ENCODE measurements at regions not wholly inside any gene's neighbourhood (a gene's known extent, or its start where the extent isn't known, plus 50 kb on each side); places are given as distances from the start of the nearest gene placed in this dataset.
"Not testable (repeated sequence)": the region's sequence is repeated elsewhere in the genome, so short reads cannot be mapped to it uniquely, and the experiment has no call there.

GRCh38 chr3:194860725-194861124 lies 175.0 kb downstream of the FAM43A start:
- no peak for DNase-seq (ENCODE audit: extremely low read depth in 1 of 2, low read depth in 1 of 2)

- no peak for DNase-seq (ENCODE audit: extremely low read depth in 1 of 2, low read depth in 1 of 2)
Measured at GRCh38 chr3:194861375-194861774, 175.7 kb downstream of the FAM43A start.

GRCh38 chr3:194865061-194865460 lies 179.4 kb downstream of the FAM43A start:
- DNase-seq (ENCODE audit: extremely low read depth in 1 of 2, low read depth in 1 of 2) = no peak

DNA sequence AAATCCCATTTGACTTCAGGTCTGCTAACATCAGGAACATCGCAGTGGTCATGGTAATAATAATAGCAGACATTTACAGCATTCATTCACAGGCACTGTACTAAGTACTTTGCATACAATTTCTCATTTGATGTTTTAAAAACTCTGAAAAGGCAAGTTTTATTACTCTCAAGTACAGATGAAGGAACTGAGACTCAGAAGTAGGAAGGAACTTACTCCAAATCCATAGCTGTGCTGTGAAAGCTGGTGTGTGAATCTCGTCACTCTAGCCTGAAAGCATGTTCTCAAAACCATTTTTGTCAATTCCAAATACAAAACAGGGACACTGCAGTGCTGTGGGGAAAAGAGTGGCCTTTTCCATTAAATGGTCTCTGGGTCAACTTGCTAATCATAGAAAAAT lies 179.9 kb downstream of the FAM43A start:
- DNase-seq (ENCODE audit: extremely low read depth in 1 of 2, low read depth in 1 of 2) = no peak

GRCh38 chr3:194866236-194866635 lies 180.6 kb downstream of the FAM43A start:
- DNase-seq (ENCODE audit: extremely low read depth in 1 of 2, low read depth in 1 of 2) = no peak

- no peak for DNase-seq (ENCODE audit: extremely low read depth in 1 of 2, low read depth in 1 of 2)
Measured at GRCh38 chr3:194867270-194867983, 181.7 kb downstream of the FAM43A start.

- no peak for DNase-seq (ENCODE audit: extremely low read depth in 1 of 2, low read depth in 1 of 2)
Measured at GRCh38 chr3:194868831-194869230, 183.1 kb downstream of the FAM43A start.

- no peak for DNase-seq (ENCODE audit: extremely low read depth in 1 of 2, low read depth in 1 of 2)
Measured at GRCh38 chr3:194869482-194870169, 183.9 kb downstream of the FAM43A start.

DNA sequence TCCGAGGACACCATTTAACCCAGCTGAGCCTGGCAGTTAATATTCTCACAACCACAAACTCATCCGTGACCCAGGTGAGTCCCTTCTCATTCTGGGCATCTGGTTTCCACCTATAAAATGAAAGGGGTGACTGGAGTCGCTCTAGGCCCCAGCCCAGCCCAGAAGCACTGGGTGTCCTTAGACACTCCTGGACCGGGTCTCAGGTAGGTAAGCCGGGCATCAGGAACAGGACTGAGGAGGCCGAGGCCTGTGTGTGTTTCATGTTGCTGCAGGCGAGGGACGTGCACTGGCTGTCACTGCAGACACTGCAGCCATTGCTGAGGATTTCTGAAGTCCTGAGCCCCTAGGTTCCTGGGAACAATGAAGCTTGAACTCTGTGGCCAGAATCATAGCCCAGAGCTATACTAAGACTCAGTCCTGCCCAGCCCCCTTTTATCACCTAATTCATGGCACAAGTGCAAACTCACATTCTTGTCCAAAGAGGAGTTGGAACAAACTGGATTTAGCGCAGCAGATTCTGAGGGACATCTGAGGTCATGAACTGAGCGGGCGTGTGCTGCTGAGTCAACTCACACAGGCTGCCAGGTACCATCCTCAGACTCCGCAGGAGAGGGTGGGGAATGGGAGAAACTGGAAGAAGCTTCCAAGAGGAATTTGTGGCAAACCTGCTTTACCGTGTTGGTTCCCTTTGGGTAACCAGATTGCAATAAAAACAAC lies 184.9 kb downstream of the FAM43A start:
- DNase-seq (ENCODE audit: extremely low read depth in 1 of 2, low read depth in 1 of 2) = no peak

- no peak for DNase-seq (ENCODE audit: extremely low read depth in 1 of 2, low read depth in 1 of 2)
Measured at GRCh38 chr3:194871143-194871863, 185.6 kb downstream of the FAM43A start.

GRCh38 chr3:194871864-194872668 lies 186.4 kb downstream of the FAM43A start:
- DNase-seq (ENCODE audit: extremely low read depth in 1 of 2, low read depth in 1 of 2) = no peak

- DNase-seq (ENCODE audit: extremely low read depth in 1 of 2, low read depth in 1 of 2) = no peak
Measured at GRCh38 chr3:194872669-194872977, 186.9 kb downstream of the FAM43A start.

DNA sequence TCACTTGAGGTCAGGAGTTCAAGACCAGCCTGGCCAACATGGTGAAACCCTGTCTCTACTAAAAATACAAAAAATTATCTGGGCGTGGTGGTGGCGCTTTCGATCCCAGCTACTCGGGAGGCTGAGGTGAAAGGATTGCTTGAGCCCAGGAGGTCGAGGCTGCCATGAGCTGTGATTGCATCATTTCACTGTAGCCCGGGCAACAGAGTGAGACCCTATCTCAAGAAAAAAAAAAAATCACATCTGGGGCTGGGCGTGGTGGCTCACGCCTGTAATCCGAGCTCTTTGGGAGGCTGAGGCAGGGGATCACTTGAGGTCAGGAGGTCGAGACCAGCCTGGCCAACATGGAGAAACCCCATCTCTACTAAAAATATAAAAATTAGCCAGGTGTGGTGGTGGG lies 187.8 kb downstream of the FAM43A start:
- DNase-seq (ENCODE audit: extremely low read depth in 1 of 2, low read depth in 1 of 2) = not testable (repeated sequence)

DNA sequence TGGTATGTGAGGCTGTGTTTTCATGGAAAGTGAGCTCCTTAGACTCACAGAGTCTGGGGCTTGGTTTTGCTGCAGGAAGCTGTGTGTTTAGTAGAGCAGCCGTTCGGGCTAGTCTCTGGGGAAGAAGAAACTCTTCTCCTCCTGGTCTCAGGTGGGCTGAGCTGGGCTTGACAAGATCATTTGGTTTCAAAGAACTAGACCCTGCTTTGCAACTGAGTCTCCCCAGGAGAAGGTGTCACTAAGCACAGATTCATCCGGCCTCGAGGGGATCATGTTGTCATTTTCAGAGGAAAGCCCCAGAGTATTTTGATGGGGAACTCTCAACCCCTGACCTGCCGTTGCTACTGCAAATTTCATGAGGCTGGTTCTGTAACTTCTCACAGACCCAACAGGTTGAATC lies 188.5 kb downstream of the FAM43A start:
- no peak for DNase-seq (ENCODE audit: extremely low read depth in 1 of 2, low read depth in 1 of 2)

- no peak for DNase-seq (ENCODE audit: extremely low read depth in 1 of 2, low read depth in 1 of 2)
Measured at GRCh38 chr3:194874783-194875182, 189.1 kb downstream of the FAM43A start.

DNA sequence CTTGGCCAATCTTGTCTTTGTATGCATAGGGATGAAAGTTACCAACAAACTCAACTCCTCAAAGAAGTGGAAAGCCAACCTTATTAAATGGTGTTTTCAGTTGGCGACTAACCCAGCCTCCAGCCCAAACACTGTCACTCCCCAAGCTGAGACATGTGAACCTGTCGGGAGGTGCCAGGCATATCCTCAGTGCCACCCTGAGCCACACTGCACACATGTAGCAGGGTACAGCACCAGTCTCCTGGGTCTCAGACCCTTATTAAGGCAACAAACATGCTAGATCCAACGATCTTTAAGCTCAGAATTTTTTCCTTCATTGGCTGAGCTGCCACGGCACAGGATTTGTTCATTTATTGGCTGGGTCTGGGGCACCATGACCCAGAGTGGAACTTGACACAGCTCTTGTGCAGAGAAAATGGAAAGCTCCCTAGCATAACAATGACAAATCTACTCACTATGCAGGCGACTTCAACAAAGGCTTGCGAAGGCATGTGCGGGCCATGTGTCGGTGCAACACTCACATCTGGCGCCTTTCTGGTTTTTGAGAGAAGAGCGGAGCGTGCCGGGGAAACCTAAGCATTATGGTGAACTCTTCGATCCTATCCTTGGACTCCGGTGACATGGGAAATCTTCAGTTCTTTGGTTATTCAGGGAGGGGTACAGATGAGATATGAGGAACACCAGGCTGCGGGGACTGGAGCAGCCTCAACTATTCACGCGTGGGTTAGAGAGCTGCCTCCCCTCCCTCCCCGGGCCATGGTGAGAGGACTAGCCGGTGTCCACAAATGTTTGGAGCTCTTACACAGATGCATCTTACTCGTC lies 190.1 kb downstream of the FAM43A start:
- DNase-seq (ENCODE audit: extremely low read depth in 1 of 2, low read depth in 1 of 2) = no peak

DNA sequence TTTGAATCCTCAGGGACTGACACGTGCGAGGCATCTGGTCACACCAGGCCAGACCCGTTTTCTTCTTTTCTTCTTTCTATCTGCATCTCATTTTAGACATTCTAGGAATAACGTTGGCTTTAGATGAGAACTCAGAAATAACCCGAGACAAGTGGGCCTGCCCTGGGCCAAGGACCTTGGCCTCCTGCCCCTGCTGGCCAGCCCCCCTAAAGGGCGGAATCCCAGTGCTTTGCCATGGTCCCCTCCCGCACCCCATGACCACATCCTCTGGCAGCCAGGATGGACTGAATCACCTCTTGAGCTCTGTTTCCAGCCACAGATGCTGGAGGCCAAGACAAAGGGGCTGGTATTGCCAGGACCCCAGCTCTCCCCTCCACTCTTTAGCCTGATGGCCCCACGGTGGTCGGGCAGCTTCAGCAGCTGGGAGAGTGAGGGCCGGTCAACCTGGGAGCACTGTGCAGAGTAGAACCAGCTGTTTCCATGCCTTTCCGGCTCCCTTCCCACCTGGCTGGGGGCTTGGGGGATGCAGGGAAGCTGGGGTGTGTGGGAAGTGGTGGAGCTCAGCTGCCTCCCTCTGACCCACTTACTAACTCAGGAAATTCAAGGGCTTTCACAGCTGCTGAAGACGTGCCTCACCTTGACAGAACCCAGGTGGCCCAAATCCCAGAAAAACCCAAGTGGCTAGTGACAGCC lies 190.9 kb downstream of the FAM43A start:
- DNase-seq (ENCODE audit: extremely low read depth in 1 of 2, low read depth in 1 of 2) = no peak

DNA sequence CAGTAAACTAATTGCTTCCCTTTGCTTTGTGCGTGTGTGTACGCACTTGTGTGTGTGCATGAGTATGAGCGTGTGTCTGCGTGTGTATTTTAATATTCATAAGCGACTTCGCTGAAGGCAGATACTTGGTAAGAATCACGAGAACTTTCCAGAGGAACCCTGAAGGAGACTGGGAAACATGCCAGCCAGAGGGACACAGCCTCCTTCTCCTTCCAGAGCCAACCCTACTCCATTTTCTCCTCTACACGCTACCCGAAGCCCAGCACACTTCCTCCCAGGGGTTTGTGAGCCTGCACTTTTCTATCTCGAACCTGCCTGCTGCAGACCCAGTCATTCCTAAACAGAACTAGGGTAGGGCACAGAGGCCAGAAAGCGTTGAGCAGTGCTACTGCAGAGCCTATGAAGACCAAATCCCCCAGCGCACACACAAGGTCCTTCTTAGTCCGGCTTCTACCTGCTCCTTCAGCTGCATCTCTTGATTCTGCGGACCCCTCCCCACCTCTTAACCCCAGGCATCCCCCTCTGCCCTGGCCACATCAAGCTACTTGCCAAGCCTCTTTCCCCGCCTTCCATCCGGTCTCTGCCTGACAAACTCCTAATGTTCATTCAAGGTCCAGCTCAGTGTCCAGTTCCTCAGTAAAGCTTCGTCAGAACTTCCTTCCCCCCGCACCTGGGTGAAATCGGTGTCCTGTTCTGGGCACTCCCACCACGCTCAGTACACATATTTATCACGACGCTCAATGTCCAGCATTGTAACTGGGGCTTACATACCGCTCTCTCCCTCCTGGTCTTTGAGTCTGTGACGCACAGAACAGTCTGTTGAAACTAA lies 191.8 kb downstream of the FAM43A start:
- no peak for DNase-seq (ENCODE audit: extremely low read depth in 1 of 2, low read depth in 1 of 2)
